ENCODE measurements at regions not wholly inside any gene's neighbourhood (a gene's known extent, or its start where the extent isn't known, plus 50 kb on each side); places are given as distances from the start of the nearest gene placed in this dataset.

DNA sequence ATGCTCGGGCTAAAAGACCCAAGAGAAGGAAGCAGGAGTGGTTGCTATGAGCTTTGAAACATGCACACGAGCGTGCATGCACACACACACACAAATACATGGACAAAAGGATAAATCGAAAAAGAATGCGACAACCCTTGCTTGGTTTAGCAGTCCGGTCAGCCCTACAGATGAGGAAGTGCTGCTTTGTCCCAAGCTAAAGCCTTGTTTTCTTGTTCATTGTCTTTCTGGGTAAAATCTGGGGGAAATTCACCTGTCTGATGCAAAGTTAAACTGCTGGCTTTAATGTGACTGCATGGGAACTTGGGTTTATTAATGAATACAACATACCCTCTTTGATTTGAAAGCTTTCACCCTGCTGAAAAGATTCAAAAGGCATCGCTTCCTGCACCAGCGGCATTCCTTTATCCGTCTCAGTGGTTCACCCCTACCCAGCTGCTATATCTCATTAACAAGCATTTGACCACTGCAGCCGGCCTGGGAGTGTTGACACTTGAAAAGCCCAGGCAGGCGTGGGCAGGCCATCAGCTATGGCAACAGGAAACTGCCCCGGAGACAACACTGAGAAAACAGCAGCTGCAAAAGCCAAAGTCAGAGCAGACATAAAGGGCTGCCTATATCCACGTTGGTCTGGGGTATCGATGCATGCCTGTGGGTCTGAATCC is 301.7 kb downstream of the NDFIP2 start:
- H3K79me2 ChIP-seq (ENCODE audit: insufficient read depth, low read length) = no peaks in the 10 kb centered on the region
- H3K9ac ChIP-seq (ENCODE audit: extremely low read depth, insufficient read length, low read length) = no peak overlapping the region
- H2BK5ac ChIP-seq (ENCODE audit: insufficient read length, low read length) = no peak overlapping the region
- H4K20me1 ChIP-seq (ENCODE audit: control insufficient read depth, insufficient read depth, insufficient read length) = no peaks in the 10 kb centered on the region
- Mint-ChIP-seq H3K36me3 (ENCODE audit: insufficient read depth in 1 of 3, low read depth in 3 of 3) (no peaks in the 10 kb centered on the region; a peak in 2 of 7 replicates), H3K9me3 (peaks cover under 1 to 9% of the 10 kb centered on the region in 2 experiments; a peak in 3 of 5 replicates), H3K4me1 (peaks cover 28 to 36% of the 10 kb centered on the region in 2 experiments), H3K27ac (peak overlapping the region; percentile 83 to 99 (median 96)), H3K4me3 (peak overlapping the region; percentile 9 to 64; a peak in 4 of 5 replicates), H3K27me3 (ENCODE audit: low read depth) (peaks cover 2% of the 10 kb centered on the region; the same call in 1 of the 2 replicates)
- H3K4me1 ChIP-seq (ENCODE audit: insufficient read depth, low read length) = no peaks in the 10 kb centered on the region; the same call in 1 of the 2 replicates
- peak overlapping the region; percentile 48 for H3K18ac ChIP-seq (ENCODE audit: insufficient read length, low read depth, low read length)
- no CpG with 5 or more reads among the region's 14 CpGs for WGBS (ENCODE audit: extremely low coverage, insufficient read length, low lambda C conversion rate)
- no peak for TF ChIP-seq CTCF (conservative IDR thresholded peaks at IDR 0.05)
- no peak overlapping the region for H2BK120ac ChIP-seq (ENCODE audit: low read depth, low read length, poor library complexity, severe bottlenecking)
- H3T11ph ChIP-seq (ENCODE audit: low read length) = no peak overlapping the region
- H3K4ac ChIP-seq (ENCODE audit: low read depth, low read length) = no peak overlapping the region
- no peak overlapping the region; the same call in 1 of the 2 replicates for H3K14ac ChIP-seq (ENCODE audit: insufficient read depth, low read length)
- no peaks in the 10 kb centered on the region for H3K79me1 ChIP-seq (ENCODE audit: insufficient read depth, low read depth, low read length, poor library complexity, severe bottlenecking)
- peak; percentile 84 for DNase-seq
- H4K91ac ChIP-seq (ENCODE audit: insufficient read length, low read depth, low read length) = no peak overlapping the region
- no peaks in the 10 kb centered on the region for H3K9me3 ChIP-seq (ENCODE audit: control insufficient read depth, low read depth, low read length)
- H3K23ac ChIP-seq (ENCODE audit: insufficient read length, low read depth, low read length) = no peak overlapping the region
- H3K56ac ChIP-seq (ENCODE audit: insufficient read length, low read depth, low read length) = no peak overlapping the region
- no peak overlapping the region for H2BK20ac ChIP-seq (ENCODE audit: low read depth, low read length, poor library complexity, severe bottlenecking)
- no peak overlapping the region for H4K5ac ChIP-seq (ENCODE audit: insufficient read length, low read depth, low read length)
- H2AK5ac ChIP-seq (ENCODE audit: insufficient read length, low read length) = no peak overlapping the region
- no peak overlapping the region for H2BK15ac ChIP-seq (ENCODE audit: low read depth, low read length)
- H3K27ac ChIP-seq (ENCODE audit: insufficient read length, low read depth, low read length) = peak overlapping the region; percentile 58
- no peaks in the 10 kb centered on the region for H3K23me2 ChIP-seq (ENCODE audit: insufficient read length, low read depth, low read length, poor library complexity, severe bottlenecking)
- H2AFZ ChIP-seq (ENCODE audit: low read length) = no peak overlapping the region
- no peak overlapping the region for H2BK12ac ChIP-seq (ENCODE audit: insufficient read length, low read depth, low read length)
- no peak overlapping the region for H4K8ac ChIP-seq (replicated peaks; ENCODE audit: insufficient read length, low read depth, low read length)
- H3K4me2 ChIP-seq (ENCODE audit: insufficient read depth, insufficient read length, low read length) = no peak overlapping the region
- H3K27me3 ChIP-seq (ENCODE audit: insufficient read depth, low read length) = no peaks in the 10 kb centered on the region
